Brain pericyte (primary cell): ENCODE measurements at regions not wholly inside any gene's neighbourhood (a gene's known extent, or its start where the extent isn't known, plus 50 kb on each side); places are given as distances from the start of the nearest gene placed in this dataset.
"Not testable (repeated sequence)": the region's sequence is repeated elsewhere in the genome, so short reads cannot be mapped to it uniquely, and the experiment has no call there.

Experiments
- DNase-seq: peaks from one replicate; pipeline ENCODE4 v3.0.0-alpha.2; 2012; ENCODE audit warnings: low read depth, low spot score

DNA sequence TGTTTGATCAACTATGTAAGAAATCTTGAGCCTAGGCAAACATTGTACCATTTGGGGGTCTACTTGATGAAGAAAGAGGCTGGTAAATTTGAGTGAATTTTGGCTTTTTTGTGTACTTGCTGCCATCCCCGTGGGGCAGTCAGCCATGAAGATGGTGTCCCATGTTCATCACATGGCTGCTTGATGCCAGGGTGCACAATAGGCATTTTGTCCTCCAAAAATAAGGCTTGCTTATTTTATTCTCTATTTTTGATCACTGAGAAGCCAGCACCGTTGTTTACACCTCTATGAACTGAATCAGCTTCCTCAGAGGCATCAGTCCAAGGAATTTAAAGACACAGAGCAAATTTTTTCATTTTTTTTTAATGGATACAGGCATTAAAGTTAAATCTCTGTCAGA is 1195.7 kb downstream of the AMY1C start:
- no peak for DNase-seq

DNA sequence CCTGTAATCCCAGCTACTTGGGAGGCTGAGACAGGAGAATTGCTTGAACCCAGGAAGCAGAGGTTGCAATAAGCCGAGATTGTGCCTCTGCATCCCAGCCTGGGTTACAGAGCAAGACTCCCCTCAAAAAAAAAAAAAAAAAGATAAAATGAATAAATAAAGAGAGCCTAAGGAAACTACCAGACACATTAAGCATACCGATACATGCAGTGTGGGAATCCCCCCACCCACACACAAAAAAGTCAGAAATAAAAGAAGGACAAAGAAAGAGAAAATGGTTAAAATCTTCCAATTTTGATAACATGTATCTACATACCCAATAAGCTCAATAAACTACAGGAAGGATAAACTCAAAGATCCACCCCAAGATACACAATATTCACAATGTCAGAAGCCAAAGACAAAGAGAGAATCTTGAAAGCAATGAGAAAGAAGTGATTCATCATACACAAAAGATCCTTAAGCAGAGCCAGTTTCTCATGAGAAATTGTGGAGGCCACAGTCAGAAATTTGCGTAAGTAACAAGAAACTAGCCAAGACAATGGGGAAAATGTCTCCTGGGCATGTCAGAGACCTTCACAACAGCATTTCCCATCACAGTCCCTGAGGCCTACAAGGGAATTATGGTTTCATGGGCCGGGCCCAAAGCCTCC is 1197.0 kb downstream of the AMY1C start:
- no peak for DNase-seq

DNA sequence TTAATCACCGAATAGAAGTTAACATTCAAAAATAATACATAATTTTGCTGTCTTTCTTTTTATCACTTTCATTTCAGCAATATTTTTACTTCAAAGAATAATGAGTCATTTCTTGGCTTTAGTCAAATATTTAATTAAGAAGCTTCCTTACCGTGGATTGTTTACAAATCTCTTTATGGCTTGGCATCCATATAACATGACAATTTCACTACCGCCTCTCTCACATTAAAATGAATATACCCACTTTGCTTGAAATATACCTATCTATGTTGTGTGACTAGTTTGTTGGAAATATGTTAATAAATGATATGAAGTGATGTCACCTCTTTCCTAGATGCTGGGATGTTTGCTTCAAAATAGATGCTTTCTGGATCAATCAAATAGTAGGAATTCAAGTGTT is 1203.9 kb downstream of the AMY1C start:
- no peak for DNase-seq

DNA sequence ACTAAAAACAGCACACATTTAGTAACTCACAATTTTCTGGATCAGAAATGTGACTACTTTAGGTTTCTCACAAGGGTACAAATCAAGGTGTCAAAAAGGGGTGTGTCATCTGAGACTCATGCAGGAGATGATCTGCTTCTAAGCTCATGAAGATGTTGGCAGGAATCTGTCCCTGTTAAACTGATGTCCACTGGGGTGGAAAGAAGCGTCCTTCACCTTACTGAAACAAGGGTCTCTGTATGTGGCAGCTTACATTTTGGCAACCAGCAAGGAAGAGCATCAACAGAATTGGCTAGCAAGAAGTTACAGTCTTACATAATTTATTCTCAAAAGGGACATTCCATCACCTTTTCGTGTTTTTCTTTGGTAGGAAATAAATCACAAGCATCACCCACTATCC is 1223.8 kb downstream of the AMY1C start:
- no peak for DNase-seq

DNA sequence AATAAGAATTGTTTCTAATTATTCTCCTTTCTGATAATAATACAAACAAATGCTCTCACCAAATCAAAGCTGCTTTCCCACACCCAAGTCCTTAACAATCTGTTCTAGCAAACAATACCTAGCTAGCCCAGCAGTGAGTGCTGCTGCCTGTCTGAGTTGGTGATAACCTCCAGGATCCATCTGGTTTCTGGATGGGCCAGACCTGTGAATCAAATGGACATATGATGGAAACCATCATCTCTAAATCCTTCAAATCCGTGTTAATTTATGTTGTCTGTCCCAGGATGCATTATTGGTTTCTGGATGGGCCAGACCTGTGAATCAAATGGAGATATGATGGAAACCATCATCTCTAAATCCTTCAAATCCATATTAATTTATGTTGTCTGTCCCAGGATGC is 1230.0 kb downstream of the AMY1C start:
- no peak for DNase-seq

DNA sequence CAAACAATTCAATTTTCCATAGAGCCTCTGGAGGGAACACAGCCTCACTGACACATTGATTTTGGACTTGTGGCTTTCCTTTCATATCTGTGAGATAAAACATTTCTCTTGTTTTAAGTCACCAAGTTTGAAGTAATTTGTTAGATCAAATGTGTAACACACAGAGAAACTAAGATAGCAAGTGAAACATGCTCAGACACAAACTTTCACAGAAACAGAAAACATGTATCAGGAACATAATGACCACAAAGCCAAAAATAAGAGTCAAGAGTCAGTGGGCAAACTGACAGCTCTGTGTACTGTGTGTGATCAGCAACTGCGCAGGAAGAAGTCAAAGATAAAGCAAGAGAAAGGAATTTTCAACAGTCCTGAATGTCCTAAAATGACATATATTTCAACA is 1237.5 kb downstream of the AMY1C start:
- DNase-seq = no peak

DNA sequence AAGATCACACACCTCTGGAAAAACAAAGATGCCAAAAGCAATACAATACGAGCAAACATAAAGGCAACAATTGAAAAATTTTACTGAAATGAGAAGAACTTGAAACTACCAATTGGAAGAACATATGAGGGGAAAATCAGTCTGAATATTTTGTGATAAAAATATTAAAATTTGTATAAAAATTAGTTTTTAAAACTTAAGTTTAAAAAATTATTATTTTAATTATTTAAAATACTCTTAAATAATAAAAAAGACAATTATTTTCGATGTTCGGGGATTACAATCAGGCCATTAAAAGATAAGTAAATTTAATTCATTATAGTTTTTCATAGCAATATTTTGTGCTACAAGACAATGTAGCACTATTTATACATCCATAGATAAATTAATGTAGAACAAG is 1239.3 kb downstream of the AMY1C start:
- DNase-seq = no peak

DNA sequence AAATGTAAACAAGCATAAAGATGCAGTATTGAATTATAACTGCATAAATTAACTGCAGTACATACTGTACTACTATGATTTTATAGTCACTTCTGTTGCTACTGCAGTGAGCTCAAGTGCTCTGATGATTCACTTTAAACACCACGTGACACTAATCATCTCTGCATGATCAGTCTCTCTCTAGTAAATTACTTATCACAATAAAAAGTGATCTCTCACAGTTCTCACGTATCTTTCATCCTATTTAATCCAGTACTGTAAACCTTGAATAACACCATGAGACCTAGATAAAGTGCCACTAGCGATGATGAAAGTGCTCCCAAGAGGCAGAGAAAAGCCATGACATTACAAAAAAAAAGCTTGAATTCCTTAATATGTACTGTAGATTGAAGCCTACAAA is 1242.0 kb downstream of the AMY1C start:
- DNase-seq = no peak

DNA sequence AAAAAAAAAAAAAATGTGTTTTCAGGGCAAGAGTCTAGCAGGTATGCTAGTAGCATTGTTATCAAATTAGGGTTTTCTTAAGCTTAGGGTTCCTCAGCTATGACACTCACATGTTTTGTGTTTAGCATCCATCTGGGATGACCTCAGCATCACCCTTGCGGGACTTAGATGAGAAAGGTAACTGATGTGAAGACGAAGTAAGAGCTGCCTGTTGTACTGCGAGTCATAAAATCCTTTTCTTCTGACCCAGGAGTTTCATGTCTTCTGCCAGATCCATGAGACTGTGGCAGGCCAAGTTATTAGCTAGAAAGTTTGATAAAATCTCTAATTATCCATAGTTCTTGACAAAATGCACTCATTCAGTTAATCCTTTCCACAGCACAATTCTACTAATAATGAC is 1251.1 kb downstream of the AMY1C start:
- no peak for DNase-seq

DNA sequence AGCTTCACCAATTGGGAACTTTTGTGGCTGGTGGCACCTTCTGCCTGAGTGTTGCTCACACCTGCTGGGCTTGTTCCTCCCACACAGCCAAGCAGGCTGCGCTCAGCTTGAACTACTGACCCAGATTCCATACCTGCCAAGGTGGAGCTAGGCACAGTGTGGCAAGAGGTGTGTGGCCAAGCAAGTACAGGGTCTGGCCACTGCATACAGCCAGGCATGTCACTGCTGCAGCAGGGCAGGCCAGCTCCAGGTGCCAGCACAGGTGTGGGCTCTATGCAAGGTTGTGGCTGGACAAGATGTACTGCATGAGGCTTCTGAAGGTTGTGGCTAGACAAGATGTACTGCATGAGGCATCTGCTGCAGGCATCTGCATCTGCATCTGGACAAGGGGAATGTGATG is 1254.8 kb downstream of the AMY1C start:
- DNase-seq = no peak

DNA sequence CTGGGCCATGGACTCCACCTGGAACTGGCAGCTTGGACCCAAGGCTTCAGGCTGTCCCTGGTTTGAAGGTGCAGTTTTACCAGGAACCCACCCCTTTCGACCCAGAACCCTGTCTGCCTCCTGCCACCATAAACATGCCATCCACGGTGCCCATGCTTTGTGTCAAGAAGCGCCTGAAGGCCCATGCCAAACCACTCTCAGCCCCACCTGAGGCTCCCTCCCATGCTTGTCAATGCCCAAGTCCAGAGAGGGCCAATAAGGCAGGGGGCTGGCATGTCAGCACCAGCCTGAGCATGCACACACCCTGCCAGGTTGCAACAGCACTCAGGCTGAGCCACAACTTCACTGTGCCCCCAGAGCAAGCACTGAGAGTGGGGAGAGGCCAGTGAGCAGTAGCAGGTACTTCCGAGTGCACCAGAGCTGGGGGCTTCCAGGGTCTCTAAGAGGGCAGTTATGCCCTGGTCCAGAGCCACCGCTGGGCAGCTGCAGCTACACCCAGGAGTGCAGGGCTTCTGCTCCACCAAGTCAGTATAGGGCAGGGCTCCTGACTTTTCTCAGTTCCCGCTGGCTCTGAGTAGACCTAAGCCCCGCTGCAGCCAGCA is 1256.0 kb downstream of the AMY1C start:
- DNase-seq = no peak

DNA sequence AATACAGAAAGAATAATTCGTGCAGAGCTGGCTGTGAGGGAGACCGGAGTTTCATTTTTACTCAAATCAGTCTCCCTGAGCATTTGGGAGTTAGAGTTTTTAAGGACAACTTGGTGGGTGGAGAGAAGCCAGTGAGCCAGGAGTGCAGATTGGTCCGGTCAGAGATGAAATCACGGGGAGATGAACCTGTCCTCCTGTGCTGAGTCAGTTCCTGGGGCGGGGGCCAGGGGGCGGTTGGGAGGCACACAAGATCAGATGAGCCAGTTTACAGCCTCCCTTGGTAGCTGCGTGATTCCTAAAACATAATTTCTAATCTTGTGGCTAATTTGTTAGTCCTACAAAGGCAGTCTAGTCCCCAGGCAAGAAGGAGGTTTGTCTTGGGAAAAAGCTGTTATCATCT is 1267.9 kb downstream of the AMY1C start:
- no peak for DNase-seq

DNA sequence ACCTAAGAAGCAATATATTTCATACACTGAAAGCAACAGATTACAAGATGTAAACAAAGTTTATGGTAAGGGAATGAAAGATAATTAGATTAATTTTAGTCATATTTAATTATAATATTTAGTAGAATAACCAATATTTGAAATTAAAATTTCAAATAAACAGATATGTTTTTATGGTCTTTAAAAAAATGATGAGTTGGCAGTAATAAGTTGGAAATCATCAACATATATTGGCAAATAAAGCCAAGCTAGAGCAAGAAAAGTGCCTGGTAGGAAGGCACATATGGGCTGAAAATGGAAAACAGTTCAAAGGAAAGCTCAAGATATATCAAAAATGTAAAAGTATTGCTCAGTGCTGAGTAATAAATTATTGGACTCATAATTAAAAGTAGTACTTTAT is 1274.0 kb downstream of the AMY1C start:
- DNase-seq = no peak

DNA sequence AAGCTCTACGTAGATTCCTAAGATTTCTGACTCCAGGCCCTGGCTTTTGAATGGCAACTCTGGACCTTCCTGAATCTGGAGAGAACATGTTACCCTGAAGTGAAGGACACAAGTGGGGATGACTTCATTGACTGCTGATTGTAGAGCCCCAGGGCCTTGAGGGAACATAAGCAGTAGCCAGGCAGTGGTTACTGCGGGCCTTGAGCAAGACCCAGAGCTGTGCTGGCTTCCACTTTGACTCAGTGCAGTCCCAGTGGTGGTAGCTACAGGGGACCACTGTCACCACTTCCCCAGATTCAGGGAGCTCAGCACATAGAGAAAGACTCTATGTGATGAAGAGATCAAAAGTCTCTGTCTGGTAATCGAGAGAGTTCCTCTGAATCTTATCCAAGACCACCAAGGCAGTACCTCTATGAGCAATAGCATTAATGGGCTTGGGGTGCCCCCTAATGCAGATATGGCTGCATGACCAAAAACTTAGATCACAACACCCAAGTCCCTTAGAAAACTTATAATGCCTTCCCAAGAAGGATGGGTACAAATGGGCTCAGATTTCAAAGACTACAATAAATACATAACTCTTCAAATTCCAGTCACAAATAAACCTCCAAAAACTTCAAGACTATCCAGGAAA is 1278.3 kb downstream of the AMY1C start:
- no peak for DNase-seq

DNA sequence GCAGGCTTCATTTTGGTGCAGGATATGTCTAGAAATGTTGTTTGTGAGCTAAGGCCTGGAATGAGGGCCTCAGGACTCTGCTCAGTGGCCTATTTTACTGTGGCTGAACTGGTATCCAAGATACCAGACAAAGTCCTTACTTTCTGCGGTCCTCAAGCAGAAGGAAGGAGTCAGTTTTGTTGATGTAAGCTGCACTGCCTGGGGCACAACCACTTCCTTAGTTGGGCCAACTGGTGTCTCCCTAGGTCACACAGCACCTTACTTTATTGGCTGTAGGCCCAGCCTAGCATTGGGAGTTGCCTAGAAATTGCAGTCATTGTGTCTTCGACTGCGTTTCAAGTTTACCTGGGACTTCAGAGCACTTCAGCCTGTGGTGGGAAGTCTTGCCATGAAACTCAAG is 1322.7 kb downstream of the AMY1C start:
- DNase-seq = no peak

DNA sequence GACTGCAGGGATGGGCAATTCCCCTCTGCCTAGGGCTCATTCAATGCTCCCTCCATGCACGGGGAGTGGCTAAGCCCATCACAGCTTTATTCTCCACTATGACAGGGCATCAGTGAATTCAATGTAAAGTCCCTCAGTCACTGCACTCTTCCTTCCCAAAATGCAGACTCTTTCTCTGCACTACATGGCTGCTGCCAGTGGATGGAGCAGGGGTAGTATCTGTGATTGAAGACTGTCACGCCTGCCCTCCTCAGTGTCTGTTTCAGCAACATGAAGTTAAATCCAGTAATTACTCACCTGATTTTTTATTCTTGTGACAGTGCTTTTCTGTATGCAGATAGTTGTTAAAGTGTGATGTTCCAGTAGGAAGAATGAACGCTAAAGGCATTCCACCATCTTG is 1323.2 kb downstream of the AMY1C start:
- no peak for DNase-seq

DNA sequence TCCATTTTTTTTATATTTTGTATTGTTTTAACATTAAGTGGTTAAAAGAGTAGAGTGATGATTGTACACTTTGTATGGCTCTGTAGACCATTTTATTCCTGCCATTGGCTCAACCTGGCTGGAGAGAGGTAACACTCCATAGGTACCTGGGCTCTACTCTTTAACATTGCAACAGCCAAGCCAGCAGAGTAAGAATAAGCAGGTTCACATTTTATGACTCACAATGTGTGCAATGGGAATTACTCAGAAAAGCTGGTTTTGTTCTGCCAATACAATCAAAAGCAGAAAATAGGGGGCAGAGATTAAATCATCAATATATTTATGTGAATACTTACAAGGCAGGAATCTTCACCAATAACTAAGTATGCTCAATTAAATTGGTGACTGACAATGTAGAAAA is 1324.0 kb downstream of the AMY1C start:
- no peak for DNase-seq

DNA sequence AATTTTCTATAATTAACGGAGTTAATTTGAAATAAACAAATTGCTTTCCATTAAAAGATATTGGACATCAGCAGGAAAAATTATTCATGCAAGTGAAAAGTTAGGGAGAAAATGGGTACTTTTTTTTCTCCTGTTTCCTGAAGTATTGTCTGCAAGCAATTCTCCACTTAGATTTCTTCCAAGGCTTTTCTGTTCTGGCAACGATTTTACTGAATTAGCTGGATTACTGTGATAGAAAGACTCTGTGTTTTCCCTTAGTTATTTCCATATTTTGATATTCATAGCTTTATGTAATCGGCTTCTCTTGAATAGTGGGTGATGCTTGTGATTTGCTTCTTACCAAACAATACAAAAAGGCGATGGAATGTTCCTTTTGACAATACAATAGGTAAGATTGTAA is 1333.9 kb downstream of the AMY1C start:
- no peak for DNase-seq

DNA sequence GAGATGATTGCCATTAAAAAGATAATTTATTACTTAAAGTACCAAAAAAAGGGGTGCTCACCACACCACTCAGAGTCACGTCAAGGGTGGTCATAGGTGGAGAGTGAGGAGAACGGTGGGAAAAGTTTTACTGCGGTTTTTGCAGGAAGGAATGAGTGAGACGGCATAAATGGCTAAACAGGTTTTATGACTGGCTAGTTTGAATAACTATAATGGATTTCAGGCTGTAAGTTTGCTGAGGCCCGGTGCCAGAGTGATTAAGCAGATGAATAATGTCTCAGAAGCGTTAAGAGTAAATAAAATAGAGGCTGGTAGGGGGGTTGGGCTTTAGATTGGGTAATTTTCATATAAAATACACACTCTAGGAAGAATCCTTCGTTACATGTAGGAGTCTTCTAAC is 1337.8 kb downstream of the AMY1C start:
- DNase-seq = no peak

DNA sequence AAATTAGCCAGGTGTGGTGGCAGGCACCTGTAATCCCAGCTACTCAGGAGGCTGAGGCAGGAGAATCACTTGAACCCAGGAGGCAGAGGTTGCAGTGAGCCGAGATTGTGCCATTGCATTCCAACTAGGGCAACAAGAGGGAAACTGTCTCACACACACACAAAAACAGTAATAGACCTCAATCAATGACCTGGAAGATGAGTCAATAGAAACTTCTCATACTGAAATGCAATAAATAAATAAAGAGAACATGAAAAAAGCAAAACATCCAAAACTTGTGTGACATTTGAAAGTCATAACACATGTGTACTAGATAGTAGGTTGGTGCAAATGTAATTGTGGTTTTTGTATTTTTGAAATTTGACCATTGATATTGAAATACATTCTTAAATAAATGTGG is 1338.5 kb downstream of the AMY1C start:
- no peak for DNase-seq

DNA sequence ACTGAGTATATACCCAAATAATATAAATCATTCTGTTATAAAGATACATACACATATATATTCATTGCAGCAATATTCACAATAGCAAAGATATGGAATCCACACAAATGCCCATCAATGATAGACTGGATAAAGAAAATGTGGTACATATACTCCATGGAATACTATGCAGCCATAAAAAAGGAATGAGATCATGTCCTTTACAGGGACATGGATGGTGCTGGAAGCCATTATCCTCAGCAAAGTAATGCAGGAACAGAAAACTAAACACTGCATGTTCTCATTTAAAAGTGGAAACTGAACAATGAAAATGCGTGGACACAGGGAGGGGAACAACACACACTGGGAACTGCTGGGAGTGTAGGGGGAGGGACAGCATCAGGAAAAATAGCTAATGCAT is 1344.2 kb downstream of the AMY1C start:
- not testable (repeated sequence) for DNase-seq

DNA sequence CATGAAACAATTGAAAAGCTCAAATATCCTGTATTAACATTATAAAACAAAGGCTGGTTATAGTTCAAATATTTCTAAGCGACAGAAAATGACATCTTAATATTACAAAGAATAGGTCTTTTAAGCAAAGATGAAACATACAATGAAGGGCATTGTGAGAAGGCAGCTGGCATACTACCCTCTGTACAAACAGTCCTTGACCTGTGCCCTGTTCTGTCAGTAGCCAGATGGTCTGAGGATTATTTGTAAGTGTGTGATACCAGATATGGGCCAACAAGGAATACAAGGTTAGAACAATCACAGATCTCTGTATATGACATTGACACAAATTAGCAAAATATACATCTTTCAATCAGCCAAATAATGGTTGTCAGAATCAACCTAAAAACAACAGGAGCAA is 1350.4 kb downstream of the AMY1C start:
- no peak for DNase-seq

DNA sequence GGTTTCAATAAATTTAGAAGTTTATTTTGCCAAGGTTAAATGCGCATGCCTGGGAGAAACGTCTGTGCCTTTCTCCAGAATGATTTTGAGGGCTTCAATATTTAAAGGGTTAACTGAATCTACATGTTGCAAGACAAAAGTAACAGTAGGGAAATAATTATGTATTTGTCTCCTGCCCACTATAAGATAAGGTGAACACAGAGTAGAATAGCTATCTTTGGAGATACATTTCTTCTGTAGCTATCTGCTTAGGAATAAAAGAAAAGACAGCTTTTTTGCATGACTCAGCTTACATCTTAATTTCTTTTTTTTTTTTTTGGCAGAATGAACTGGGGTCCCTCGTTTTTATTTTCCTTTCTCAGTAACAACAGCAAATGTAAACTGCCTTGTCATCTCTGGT is 1351.6 kb downstream of the AMY1C start:
- DNase-seq = no peak

DNA sequence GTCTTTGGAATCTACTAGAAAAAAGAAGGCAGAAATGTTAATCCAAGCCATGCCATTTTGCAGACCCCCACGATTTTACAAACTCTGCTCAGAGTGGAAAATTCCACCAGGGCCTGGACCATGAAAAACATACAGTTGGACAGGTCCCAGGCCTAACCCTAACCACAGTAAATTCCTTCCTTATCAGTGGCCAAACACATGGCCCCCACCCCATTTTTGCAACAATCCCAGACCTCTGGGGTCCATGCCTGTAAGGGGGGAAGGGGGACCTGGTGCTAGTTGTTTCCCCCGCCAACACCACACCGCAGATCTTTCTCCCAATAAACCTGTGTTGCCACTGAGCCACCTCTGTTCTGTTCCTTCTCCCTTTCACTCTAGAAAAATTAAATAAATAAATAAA is 1352.7 kb downstream of the AMY1C start:
- no peak for DNase-seq
